PC-3 (cell line): ENCODE measurements at regions not wholly inside any gene's neighbourhood (a gene's known extent, or its start where the extent isn't known, plus 50 kb on each side); places are given as distances from the start of the nearest gene placed in this dataset.

ENCODE experiments used
- CTCF ChIP-seq: fragments of 300-600 bp; sonication (generic); conservative IDR thresholded peaks from 2 replicates; pipeline ENCODE4 v1.5.1; 2017; ENCODE audit warnings: antibody characterized with exemption, low read depth, mild to moderate bottlenecking, low read length
- EZH2 ChIP-seq: fragments of 300-600 bp; sonication (generic); IDR thresholded peaks from one replicate; pipeline ENCODE4 v1.6.1; 2017; ENCODE audit warnings: antibody characterized with exemption, mild to moderate bottlenecking, low read length; ENCODE audit not compliant: unreplicated experiment
- EZH2phosphoT487 ChIP-seq: fragments of 300-600 bp; sonication (generic); IDR thresholded peaks from 2 replicates; pipeline ENCODE4 v1.6.1; 2018; ENCODE audit warnings: mild to moderate bottlenecking, antibody characterized with exemption, low read length, borderline replicate concordance

GRCh38 chr1:193807208-193807607 lies 620.8 kb upstream of the B3GALT2 start:
- TF ChIP-seq EZH2: no peak
- TF ChIP-seq EZH2phosphoT487: no peak
- no peak for TF ChIP-seq CTCF
